Liver (tissue), 8 donors: ENCODE measurements at regions not wholly inside any gene's neighbourhood (a gene's known extent, or its start where the extent isn't known, plus 50 kb on each side); places are given as distances from the start of the nearest gene placed in this dataset.

Experiments
- DNase-seq: peaks from one replicate; pipeline ENCODE4 v3.0.0-alpha.2; 2017; ENCODE audit warnings: low spot score
- H3K27ac ChIP-seq, 2 donors: one replicate each; pipeline ENCODE4 v1.7.0; 2013; ENCODE audit warnings: inconsistent platforms in 2 of 2, low read length in 2 of 2, control low read depth in 1 of 2, low read depth in 1 of 2, mild to moderate bottlenecking in 1 of 2
- H3K27me3 ChIP-seq, 4 donors: one replicate each; pipeline versions ENCODE4 v1.6.1 to v1.7.0; 2013; ENCODE audit warnings: low read length in 3 of 4, inconsistent platforms in 1 of 4, mild to moderate bottlenecking in 1 of 4, moderate library complexity in 1 of 4; ENCODE audit not compliant: control insufficient read depth in 4 of 4, insufficient read depth in 4 of 4
- H3K36me3 ChIP-seq, 4 donors: one replicate each; pipeline versions ENCODE4 v1.6.1 to v1.7.0; 2013; ENCODE audit warnings: low read length in 3 of 4, mild to moderate bottlenecking in 3 of 4, low read depth in 1 of 4, moderate library complexity in 1 of 4; ENCODE audit not compliant: control insufficient read depth in 4 of 4, insufficient read depth in 3 of 4
- H3K4me1 ChIP-seq, 4 donors: one replicate each; pipeline versions ENCODE4 v1.6.1 to v1.7.0; 2013; ENCODE audit warnings: low read length in 3 of 4, mild to moderate bottlenecking in 3 of 4, moderate library complexity in 1 of 4; ENCODE audit not compliant: control insufficient read depth in 4 of 4, insufficient read depth in 4 of 4
- H3K4me3 ChIP-seq, 3 donors: one replicate each; pipeline versions ENCODE4 v1.6.1 to v1.7.0; 2013; ENCODE audit warnings: low read length in 3 of 3, control low read depth in 1 of 3, low read depth in 1 of 3, mild to moderate bottlenecking in 1 of 3
- H3K9ac ChIP-seq, 2 donors: one replicate each; pipeline ENCODE4 v1.7.0; 2013; ENCODE audit warnings: low read length in 2 of 2, mild to moderate bottlenecking in 2 of 2, moderate library complexity in 2 of 2, control low read depth in 1 of 2, low read depth in 1 of 2
- H3K9me3 ChIP-seq, 4 donors: one replicate each; pipeline versions ENCODE4 v1.6.1 to v1.7.0; 2013; ENCODE audit warnings: low read length in 3 of 4; ENCODE audit not compliant: control insufficient read depth in 4 of 4
- CTCF ChIP-seq: fragments of 150-350 bp; IDR thresholded peaks from 2 replicates; pipeline ENCODE4 v1.5.1; 2017; ENCODE audit warnings: improper control_type of control experiment, low read depth, low read length; ENCODE audit not compliant: missing input control
- EGR1 ChIP-seq, 2 donors: IDR thresholded peaks; 2 replicates each; pipeline ENCODE4 v1.6.1; 2016 to 2018; ENCODE audit warnings: antibody characterized with exemption in 2 of 2, low read depth in 2 of 2
- FOXA2 ChIP-seq: IDR thresholded peaks from 2 replicates; pipeline ENCODE4 v1.6.1; 2016; ENCODE audit warnings: antibody characterized with exemption
- GABPA ChIP-seq, 2 donors: IDR thresholded peaks in 1 of 2; conservative IDR thresholded peaks in 1 of 2; 2 replicates each; pipeline ENCODE4 v1.6.1; 2016; ENCODE audit warnings: antibody characterized with exemption in 2 of 2, mild to moderate bottlenecking in 1 of 2, moderate library complexity in 1 of 2
- HNF4G ChIP-seq: IDR thresholded peaks from 2 replicates; pipeline ENCODE4 v1.6.1; 2016; ENCODE audit warnings: antibody characterized with exemption
- JUND ChIP-seq, 2 donors: IDR thresholded peaks; 2 replicates each; pipeline ENCODE4 v1.6.1; 2016; ENCODE audit warnings: antibody characterized with exemption in 2 of 2
- NR2F2 ChIP-seq: IDR thresholded peaks from 2 replicates; pipeline ENCODE4 v1.6.1; 2016; ENCODE audit warnings: antibody characterized with exemption
- RAD21 ChIP-seq, 2 donors: IDR thresholded peaks; 2 replicates each; pipeline ENCODE4 v1.6.1; 2016; ENCODE audit warnings: antibody characterized with exemption in 2 of 2, mild to moderate bottlenecking in 2 of 2
- RXRA ChIP-seq, 2 donors: IDR thresholded peaks; 2 replicates each; pipeline ENCODE4 v1.6.1; 2017 to 2018; ENCODE audit warnings: antibody characterized with exemption in 2 of 2, mild to moderate bottlenecking in 1 of 2
- SP1 ChIP-seq: IDR thresholded peaks from 2 replicates; pipeline ENCODE4 v1.6.1; 2018; ENCODE audit warnings: antibody characterized with exemption, mild to moderate bottlenecking
- YY1 ChIP-seq: IDR thresholded peaks from 2 replicates; pipeline ENCODE4 v1.6.1; 2016; ENCODE audit warnings: antibody characterized with exemption, mild to moderate bottlenecking
- WGBS: extraction: QIAGEN DNeasy Blood & Tissue Kit; methylation state at CpG from one replicate; pipeline ENCODE4 v1.1.7; 2013; 5-methylcytosine and 5-hydroxymethylcytosine counted together
- TF ChIP-seq, protein P1 (sequence below): IDR thresholded peaks from 2 replicates; pipeline ENCODE4 v1.6.1; 2016; ENCODE audit warnings: antibody characterized with exemption, mild to moderate bottlenecking
- TF ChIP-seq, protein P2 (sequence below): IDR thresholded peaks from 2 replicates; pipeline ENCODE4 v1.6.1; 2016; ENCODE audit warnings: antibody characterized with exemption
- TF ChIP-seq, protein P3 (sequence below): IDR thresholded peaks from 2 replicates; pipeline ENCODE4 v1.6.1; 2016; ENCODE audit warnings: antibody characterized with exemption
- donor health status: healthy.
- donor health status: healthy.
- donor health status: healthy.
- donor health status: healthy.
- donor health status: healthy.

DNA sequence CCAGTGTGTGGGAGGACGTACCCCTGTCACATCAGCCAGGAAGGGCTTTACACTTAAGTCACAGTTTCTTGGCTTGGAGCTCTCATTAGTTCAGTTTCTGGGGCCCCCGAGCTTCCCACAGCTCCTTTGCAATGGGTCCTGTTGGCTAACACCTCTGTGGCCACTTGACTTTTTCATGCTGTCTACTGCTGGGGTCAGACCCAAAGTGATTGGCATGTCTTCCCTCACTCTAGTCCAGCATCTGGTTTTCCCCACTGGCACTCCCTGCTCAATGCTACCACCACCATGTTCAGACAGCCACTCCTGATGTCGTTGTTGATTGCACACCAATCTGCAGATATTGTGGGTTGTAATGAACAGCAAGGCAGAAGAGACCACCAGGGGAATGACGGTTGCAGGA lies 379.0 kb downstream of the FOXO1 start:
- Histone ChIP-seq H3K27ac (no peak overlapping the region), H3K4me1 (peaks cover 0 to 6% (median 0%) of the 10 kb centered on the region in 4 donors), H3K4me3 (no peak overlapping the region), H3K9me3 (no peaks in the 10 kb centered on the region), H3K9ac (no peak overlapping the region), H3K27me3 (no peaks in the 10 kb centered on the region), H3K36me3 (no peaks in the 10 kb centered on the region)
- WGBS: 93% methylated on average over 4 of the region's 4 CpGs
- TF ChIP-seq JUND (IDR thresholded peaks at IDR 0.05) (no peak), FOXA2 (no peak)
- DNase-seq: no peak

DNA sequence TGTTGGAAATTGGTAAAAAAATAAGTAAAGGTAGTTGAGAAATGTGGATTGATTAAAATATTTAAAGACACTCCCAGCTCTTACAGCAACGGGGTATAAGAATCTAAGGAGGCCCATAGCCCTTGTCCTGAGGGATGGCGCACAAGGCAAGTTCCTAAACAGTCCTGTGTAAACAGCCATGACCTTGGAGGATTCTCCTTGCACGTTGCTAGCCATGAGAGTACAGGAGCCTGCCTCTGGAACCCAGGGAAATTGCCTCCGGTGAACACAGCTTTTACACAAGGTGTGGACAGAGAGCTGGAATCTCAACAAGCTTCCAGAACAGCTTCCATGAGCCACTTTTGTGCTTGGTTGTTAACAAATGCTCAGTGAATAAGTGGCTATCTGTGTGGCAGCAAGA lies 378.2 kb downstream of the FOXO1 start:
- H3K36me3 ChIP-seq: no peaks in the 10 kb centered on the region
- no peak overlapping the region for H3K27ac ChIP-seq
- no peak for DNase-seq
- WGBS: 86% methylated on average over 4 of the region's 4 CpGs
- H3K9me3 ChIP-seq: no peaks in the 10 kb centered on the region
- no peaks in the 10 kb centered on the region for H3K27me3 ChIP-seq
- H3K4me3 ChIP-seq: no peak overlapping the region
- TF ChIP-seq, protein P1, sequence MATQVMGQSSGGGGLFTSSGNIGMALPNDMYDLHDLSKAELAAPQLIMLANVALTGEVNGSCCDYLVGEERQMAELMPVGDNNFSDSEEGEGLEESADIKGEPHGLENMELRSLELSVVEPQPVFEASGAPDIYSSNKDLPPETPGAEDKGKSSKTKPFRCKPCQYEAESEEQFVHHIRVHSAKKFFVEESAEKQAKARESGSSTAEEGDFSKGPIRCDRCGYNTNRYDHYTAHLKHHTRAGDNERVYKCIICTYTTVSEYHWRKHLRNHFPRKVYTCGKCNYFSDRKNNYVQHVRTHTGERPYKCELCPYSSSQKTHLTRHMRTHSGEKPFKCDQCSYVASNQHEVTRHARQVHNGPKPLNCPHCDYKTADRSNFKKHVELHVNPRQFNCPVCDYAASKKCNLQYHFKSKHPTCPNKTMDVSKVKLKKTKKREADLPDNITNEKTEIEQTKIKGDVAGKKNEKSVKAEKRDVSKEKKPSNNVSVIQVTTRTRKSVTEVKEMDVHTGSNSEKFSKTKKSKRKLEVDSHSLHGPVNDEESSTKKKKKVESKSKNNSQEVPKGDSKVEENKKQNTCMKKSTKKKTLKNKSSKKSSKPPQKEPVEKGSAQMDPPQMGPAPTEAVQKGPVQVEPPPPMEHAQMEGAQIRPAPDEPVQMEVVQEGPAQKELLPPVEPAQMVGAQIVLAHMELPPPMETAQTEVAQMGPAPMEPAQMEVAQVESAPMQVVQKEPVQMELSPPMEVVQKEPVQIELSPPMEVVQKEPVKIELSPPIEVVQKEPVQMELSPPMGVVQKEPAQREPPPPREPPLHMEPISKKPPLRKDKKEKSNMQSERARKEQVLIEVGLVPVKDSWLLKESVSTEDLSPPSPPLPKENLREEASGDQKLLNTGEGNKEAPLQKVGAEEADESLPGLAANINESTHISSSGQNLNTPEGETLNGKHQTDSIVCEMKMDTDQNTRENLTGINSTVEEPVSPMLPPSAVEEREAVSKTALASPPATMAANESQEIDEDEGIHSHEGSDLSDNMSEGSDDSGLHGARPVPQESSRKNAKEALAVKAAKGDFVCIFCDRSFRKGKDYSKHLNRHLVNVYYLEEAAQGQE: no peak
- TF ChIP-seq EGR1 (IDR thresholded peaks at IDR 0.05; ENCODE audit: low read depth in 2 of 2) (no peak), NR2F2 (no peak), RXRA (IDR thresholded peaks at IDR 0.05) (no peak), GABPA (IDR thresholded peaks at IDR 0.05 in 1 of 2, conservative IDR thresholded peaks at IDR 0.05 in 1 of 2) (no peak), RAD21 (IDR thresholded peaks at IDR 0.05) (no peak), SP1 (no peak), HNF4G (no peak), YY1 (no peak), FOXA2 (no peak), CTCF (no peak), JUND (IDR thresholded peaks at IDR 0.05) (no peak)
- TF ChIP-seq, protein P2, sequence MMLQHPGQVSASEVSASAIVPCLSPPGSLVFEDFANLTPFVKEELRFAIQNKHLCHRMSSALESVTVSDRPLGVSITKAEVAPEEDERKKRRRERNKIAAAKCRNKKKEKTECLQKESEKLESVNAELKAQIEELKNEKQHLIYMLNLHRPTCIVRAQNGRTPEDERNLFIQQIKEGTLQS: no peak
- TF ChIP-seq, protein P3, sequence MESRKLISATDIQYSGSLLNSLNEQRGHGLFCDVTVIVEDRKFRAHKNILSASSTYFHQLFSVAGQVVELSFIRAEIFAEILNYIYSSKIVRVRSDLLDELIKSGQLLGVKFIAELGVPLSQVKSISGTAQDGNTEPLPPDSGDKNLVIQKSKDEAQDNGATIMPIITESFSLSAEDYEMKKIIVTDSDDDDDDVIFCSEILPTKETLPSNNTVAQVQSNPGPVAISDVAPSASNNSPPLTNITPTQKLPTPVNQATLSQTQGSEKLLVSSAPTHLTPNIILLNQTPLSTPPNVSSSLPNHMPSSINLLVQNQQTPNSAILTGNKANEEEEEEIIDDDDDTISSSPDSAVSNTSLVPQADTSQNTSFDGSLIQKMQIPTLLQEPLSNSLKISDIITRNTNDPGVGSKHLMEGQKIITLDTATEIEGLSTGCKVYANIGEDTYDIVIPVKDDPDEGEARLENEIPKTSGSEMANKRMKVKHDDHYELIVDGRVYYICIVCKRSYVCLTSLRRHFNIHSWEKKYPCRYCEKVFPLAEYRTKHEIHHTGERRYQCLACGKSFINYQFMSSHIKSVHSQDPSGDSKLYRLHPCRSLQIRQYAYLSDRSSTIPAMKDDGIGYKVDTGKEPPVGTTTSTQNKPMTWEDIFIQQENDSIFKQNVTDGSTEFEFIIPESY: no peak
- H3K4me1 ChIP-seq: peaks cover 0 to 6% (median 0%) of the 10 kb centered on the region in 4 donors
- H3K9ac ChIP-seq: no peak overlapping the region
